SK-N-SH (cell line): ENCODE measurements at regions not wholly inside any gene's neighbourhood (a gene's known extent, or its start where the extent isn't known, plus 50 kb on each side); places are given as distances from the start of the nearest gene placed in this dataset.

Source experiments
- CTCF ChIA-PET: fragments of 300-600, 350-600 bp; formaldehyde crosslinking; extraction: SDS; loops from one replicate; lab custom pipeline; 2021; lab: Yijun Ruan, JAX
- POLR2A ChIA-PET: fragments of 350-600 bp; sonication (Branson Sonifier 250); formaldehyde crosslinking; extraction: SDS; loops from one replicate; lab custom pipeline; 2020; ENCODE audit warnings: antibody characterized with exemption, inconsistent platforms; lab: Yijun Ruan, JAX
- DNase-seq: peaks from one replicate; pipeline ENCODE4 v3.0.0; 2012
- H2AFZ ChIP-seq: fragments of 200-600 bp; sonication (generic); 2 replicates; pipeline ENCODE4 v1.8.1; 2016; ENCODE audit warnings: antibody characterized with exemption, mild to moderate bottlenecking, low read depth
- H3F3A ChIP-seq: fragments of 200-600 bp; sonication (generic); replicated peaks from 2 replicates; pipeline ENCODE3; 2016; ENCODE audit warnings: antibody characterized with exemption, mild to moderate bottlenecking; ENCODE audit not compliant: insufficient read depth
- H3K27ac ChIP-seq, 2 experiments: fragments of 200-500 bp in 1 of 2; fragments of 200-600 bp in 1 of 2; sonication (Bioruptor generic) in 1 of 2; sonication (generic), shearing (Covaris generic) in 1 of 2; 2 replicates each; pipeline versions ENCODE4 v1.5.1 to v1.6.1; 2014 to 2016; ENCODE audit warnings: low read depth in 2 of 2, inconsistent platforms in 1 of 2, low read length in 1 of 2, mild to moderate bottlenecking in 1 of 2, mixed read lengths in 1 of 2
- H3K27me3 ChIP-seq: fragments of 200-600 bp; sonication (generic), shearing (Covaris generic); 2 replicates; pipeline ENCODE4 v1.6.1; 2016; ENCODE audit warnings: mixed run types; ENCODE audit not compliant: insufficient read depth
- H3K36me3 ChIP-seq, 2 experiments: fragments of 200-500 bp in 1 of 2; fragments of 200-600 bp in 1 of 2; sonication (Bioruptor generic) in 1 of 2; sonication (generic) in 1 of 2; replicated peaks in 1 of 2; 2 replicates each; pipeline versions ENCODE3 to v1.5.1; 2014 to 2016; ENCODE audit warnings: low read length in 1 of 2, mild to moderate bottlenecking in 1 of 2; ENCODE audit not compliant: insufficient read depth in 2 of 2, control insufficient read depth in 1 of 2
- H3K4me1 ChIP-seq, 2 experiments: fragments of 200-500 bp in 1 of 2; fragments of 200-600 bp in 1 of 2; sonication (Bioruptor generic) in 1 of 2; sonication (generic), shearing (Covaris generic) in 1 of 2; 2 replicates each; pipeline versions ENCODE4 v1.5.1 to v1.6.1; 2014 to 2016; ENCODE audit warnings: low read depth in 1 of 2, low read length in 1 of 2, mixed run types in 1 of 2; ENCODE audit not compliant: insufficient read depth in 2 of 2, control insufficient read depth in 1 of 2
- H3K4me2 ChIP-seq: fragments of 200-600 bp; sonication (generic), shearing (Covaris generic); 2 replicates; pipeline ENCODE4 v1.6.1; 2017; ENCODE audit warnings: mixed run types
- H3K4me3 ChIP-seq, 2 experiments: fragments of 200-500 bp in 1 of 2; fragments of 200-600 bp in 1 of 2; sonication (Bioruptor generic) in 1 of 2; sonication (generic), shearing (Covaris generic) in 1 of 2; 2 replicates each; pipeline versions ENCODE4 v1.5.1 to v1.8.1; 2014 to 2016; ENCODE audit warnings: low read depth in 2 of 2, inconsistent platforms in 1 of 2, low read length in 1 of 2, mild to moderate bottlenecking in 1 of 2, mixed read lengths in 1 of 2, moderate library complexity in 1 of 2
- H3K79me2 ChIP-seq: fragments of 200-600 bp; sonication (generic); 2 replicates; pipeline ENCODE4 v1.8.1; 2017; ENCODE audit warnings: mild to moderate bottlenecking; ENCODE audit not compliant: insufficient read depth
- H3K9ac ChIP-seq: fragments of 200-600 bp; sonication (generic); 2 replicates; pipeline ENCODE4 v1.6.1; 2017; ENCODE audit warnings: mixed run types
- H3K9me2 ChIP-seq: fragments of 200-600 bp; sonication (generic); 2 replicates; pipeline ENCODE4 v1.6.1; 2017; ENCODE audit warnings: mixed run types
- H3K9me3 ChIP-seq: fragments of 200-600 bp; sonication (generic); 2 replicates; pipeline ENCODE4 v1.6.1; 2017; ENCODE audit warnings: mixed run types, mild to moderate bottlenecking, moderate library complexity
- H4K20me1 ChIP-seq: fragments of 200-600 bp; sonication (generic); 2 replicates; pipeline ENCODE4 v1.6.1; 2017; ENCODE audit warnings: mild to moderate bottlenecking, mixed run types; ENCODE audit not compliant: insufficient read depth
- CHD2 ChIP-seq: fragments of 150-350 bp; IDR thresholded peaks from 2 replicates; pipeline ENCODE4 v1.6.1; 2018; ENCODE audit warnings: low read length; ENCODE audit not compliant: partially characterized antibody
- ELF1 ChIP-seq: IDR thresholded peaks from 2 replicates; pipeline ENCODE4 v1.4.0; 2012
- EP300 ChIP-seq, 2 experiments: IDR thresholded peaks; 2 replicates each; pipeline versions ENCODE4 v1.4.0 to v1.6.1; 2012; ENCODE audit warnings: borderline replicate concordance in 1 of 2, low read depth in 1 of 2, low read length in 1 of 2
- EZH2phosphoT487 ChIP-seq: fragments of 200-600 bp; sonication (generic); IDR thresholded peaks from 2 replicates; pipeline ENCODE4 v1.6.1; 2017; ENCODE audit warnings: low read depth, mixed run types, mild to moderate bottlenecking, antibody characterized with exemption, moderate library complexity, borderline replicate concordance
- FOSL2 ChIP-seq: IDR thresholded peaks from 2 replicates; pipeline ENCODE4 v1.4.0; 2012; ENCODE audit warnings: low read depth, mild to moderate bottlenecking, moderate library complexity, borderline replicate concordance
- FOXJ3 ChIP-seq: sonication (generic); formaldehyde crosslinking; IDR thresholded peaks from 2 replicates; pipeline ENCODE4 v1.5.1; 2020; ENCODE audit warnings: mild to moderate bottlenecking, missing genetic modification reagents
- GATA2 ChIP-seq: sonication (generic); formaldehyde crosslinking; IDR thresholded peaks from 2 replicates; pipeline ENCODE4 v1.5.0; 2020; ENCODE audit warnings: mild to moderate bottlenecking, missing genetic modification reagents
- MEF2A ChIP-seq: IDR thresholded peaks from 2 replicates; pipeline ENCODE4 v1.4.0; 2012; ENCODE audit warnings: low read depth, borderline replicate concordance
- MXI1 ChIP-seq: IDR thresholded peaks from 2 replicates; pipeline ENCODE4 v1.6.1; 2012; ENCODE audit warnings: mild to moderate bottlenecking, low read depth, low read length, improper control_type of control experiment
- NRF1 ChIP-seq: IDR thresholded peaks from 2 replicates; pipeline ENCODE4 v1.6.1; 2012; ENCODE audit warnings: low read depth, mild to moderate bottlenecking, low read length
- POLR2AphosphoS5 ChIP-seq: IDR thresholded peaks from 2 replicates; pipeline ENCODE4 v1.6.1; 2012; ENCODE audit warnings: low read depth, low read length
- RAD21 ChIP-seq: IDR thresholded peaks from 2 replicates; pipeline ENCODE4 v1.6.1; 2012; ENCODE audit warnings: mild to moderate bottlenecking, low read length
- RCOR1 ChIP-seq: fragments of 150-350 bp; IDR thresholded peaks from 2 replicates; pipeline ENCODE4 v1.6.1; 2017; ENCODE audit warnings: antibody characterized with exemption, low read length
- RFX5 ChIP-seq: IDR thresholded peaks from 2 replicates; pipeline ENCODE4 v1.6.1; 2012; ENCODE audit warnings: mild to moderate bottlenecking, improper control_type of control experiment, low read length
- RXRA ChIP-seq: IDR thresholded peaks from 2 replicates; pipeline ENCODE4 v1.4.0; 2012; ENCODE audit warnings: low read depth, mild to moderate bottlenecking, borderline replicate concordance
- SMC3 ChIP-seq: IDR thresholded peaks from 2 replicates; pipeline ENCODE4 v1.6.1; 2012; ENCODE audit warnings: low read depth, low read length, improper control_type of control experiment
- TAF1 ChIP-seq: IDR thresholded peaks from 2 replicates; pipeline ENCODE4 v1.6.1; 2012; ENCODE audit warnings: low read depth, mild to moderate bottlenecking, low read length, moderate library complexity, borderline replicate concordance
- TEAD4 ChIP-seq: IDR thresholded peaks from 2 replicates; pipeline ENCODE4 v1.4.0; 2012; ENCODE audit warnings: mild to moderate bottlenecking, borderline replicate concordance; ENCODE audit not compliant: insufficient read depth
- WGBS: methylation state at CpG from one replicate; pipeline ENCODE4 v1.1.6; 2017; ENCODE audit warnings: low lambda C conversion rate; 5-methylcytosine and 5-hydroxymethylcytosine counted together
- TF ChIP-seq, protein P1 (sequence below): fragments of 200-600 bp; sonication (generic); IDR thresholded peaks from 2 replicates; pipeline ENCODE4 v1.6.1; 2017; ENCODE audit warnings: antibody characterized with exemption, mild to moderate bottlenecking, moderate library complexity
- TF ChIP-seq, protein P2 (sequence below): IDR thresholded peaks from 2 replicates; pipeline ENCODE4 v1.4.0; 2012; ENCODE audit warnings: low read depth, borderline replicate concordance
- TF ChIP-seq, protein P3 (sequence below): IDR thresholded peaks from 2 replicates; pipeline ENCODE4 v1.4.0; 2012; ENCODE audit warnings: low read depth, borderline replicate concordance

GRCh38 chr12:19633194-19633593 lies 193.9 kb downstream of the AEBP2 start:
- Histone ChIP-seq H3K27ac (no peak overlapping the region; a peak in 1 of 4 replicates), H3K9me2 (no peaks in the 10 kb centered on the region), H3K4me1 (no peaks in the 10 kb centered on the region; a peak in 1 of 4 replicates), H3K36me3 (no peaks in the 10 kb centered on the region)
- TF ChIP-seq TEAD4: no peak
- TF ChIP-seq RCOR1: no peak
- no peak for TF ChIP-seq GATA2 (CRISPR knock-in tag)
- TF ChIP-seq CHD2: no peak
- TF ChIP-seq, protein P1, sequence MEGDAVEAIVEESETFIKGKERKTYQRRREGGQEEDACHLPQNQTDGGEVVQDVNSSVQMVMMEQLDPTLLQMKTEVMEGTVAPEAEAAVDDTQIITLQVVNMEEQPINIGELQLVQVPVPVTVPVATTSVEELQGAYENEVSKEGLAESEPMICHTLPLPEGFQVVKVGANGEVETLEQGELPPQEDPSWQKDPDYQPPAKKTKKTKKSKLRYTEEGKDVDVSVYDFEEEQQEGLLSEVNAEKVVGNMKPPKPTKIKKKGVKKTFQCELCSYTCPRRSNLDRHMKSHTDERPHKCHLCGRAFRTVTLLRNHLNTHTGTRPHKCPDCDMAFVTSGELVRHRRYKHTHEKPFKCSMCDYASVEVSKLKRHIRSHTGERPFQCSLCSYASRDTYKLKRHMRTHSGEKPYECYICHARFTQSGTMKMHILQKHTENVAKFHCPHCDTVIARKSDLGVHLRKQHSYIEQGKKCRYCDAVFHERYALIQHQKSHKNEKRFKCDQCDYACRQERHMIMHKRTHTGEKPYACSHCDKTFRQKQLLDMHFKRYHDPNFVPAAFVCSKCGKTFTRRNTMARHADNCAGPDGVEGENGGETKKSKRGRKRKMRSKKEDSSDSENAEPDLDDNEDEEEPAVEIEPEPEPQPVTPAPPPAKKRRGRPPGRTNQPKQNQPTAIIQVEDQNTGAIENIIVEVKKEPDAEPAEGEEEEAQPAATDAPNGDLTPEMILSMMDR: no peak
- TF ChIP-seq FOSL2: no peak
- TF ChIP-seq EP300 (IDR thresholded peaks at IDR 0.05; ENCODE audit: borderline replicate concordance in 1 of 2, low read depth in 1 of 2, low read length in 1 of 2): no peak
- no peak for TF ChIP-seq RFX5
- no peak for TF ChIP-seq SMC3
- TF ChIP-seq RAD21: no peak
- no peak for TF ChIP-seq RXRA
- TF ChIP-seq, protein P2, sequence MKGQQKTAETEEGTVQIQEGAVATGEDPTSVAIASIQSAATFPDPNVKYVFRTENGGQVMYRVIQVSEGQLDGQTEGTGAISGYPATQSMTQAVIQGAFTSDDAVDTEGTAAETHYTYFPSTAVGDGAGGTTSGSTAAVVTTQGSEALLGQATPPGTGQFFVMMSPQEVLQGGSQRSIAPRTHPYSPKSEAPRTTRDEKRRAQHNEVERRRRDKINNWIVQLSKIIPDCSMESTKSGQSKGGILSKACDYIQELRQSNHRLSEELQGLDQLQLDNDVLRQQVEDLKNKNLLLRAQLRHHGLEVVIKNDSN: no peak
- TF ChIP-seq NRF1: no peak
- no peak for TF ChIP-seq ELF1
- TF ChIP-seq TAF1: no peak
- TF ChIP-seq, all 33 proteins: peak for 0
- no peaks in the 10 kb centered on the region for H3K27me3 ChIP-seq
- no peak for DNase-seq
- no peaks in the 10 kb centered on the region for H3K9me3 ChIP-seq
- 81% methylated on average over 2 of the region's 2 CpGs for WGBS
- H3F3A ChIP-seq: no peaks in the 10 kb centered on the region
- no peaks in the 10 kb centered on the region for H4K20me1 ChIP-seq
- H2AFZ ChIP-seq: no peak overlapping the region
- ChIA-PET POLR2A (no interaction called here), CTCF (no interaction called here)
- no peak overlapping the region for H3K4me3 ChIP-seq
- H3K79me2 ChIP-seq: no peaks in the 10 kb centered on the region
- no peak overlapping the region for H3K9ac ChIP-seq
- no peak overlapping the region for H3K4me2 ChIP-seq

GRCh38 chr12:19633641-19634040 lies 194.3 kb downstream of the AEBP2 start:
- Histone ChIP-seq H3K36me3 (no peaks in the 10 kb centered on the region), H3K79me2 (no peaks in the 10 kb centered on the region), H3K27ac (no peak overlapping the region; a peak in 1 of 4 replicates), H3K4me2 (no peak overlapping the region), H3K27me3 (no peaks in the 10 kb centered on the region), H3K9ac (no peak overlapping the region), H2AFZ (no peak overlapping the region), H3F3A (no peaks in the 10 kb centered on the region), H3K4me3 (no peak overlapping the region), H3K9me3 (no peaks in the 10 kb centered on the region), H3K9me2 (no peaks in the 10 kb centered on the region), H3K4me1 (no peaks in the 10 kb centered on the region; a peak in 1 of 4 replicates), H4K20me1 (no peaks in the 10 kb centered on the region)
- TF ChIP-seq, protein P2: no peak
- TF ChIP-seq ELF1 (no peak), NRF1 (no peak), MXI1 (no peak), MEF2A (no peak), EZH2phosphoT487 (no peak), POLR2AphosphoS5 (no peak), SMC3 (no peak), FOXJ3 (CRISPR knock-in tag) (no peak)
- TF ChIP-seq, protein P3, sequence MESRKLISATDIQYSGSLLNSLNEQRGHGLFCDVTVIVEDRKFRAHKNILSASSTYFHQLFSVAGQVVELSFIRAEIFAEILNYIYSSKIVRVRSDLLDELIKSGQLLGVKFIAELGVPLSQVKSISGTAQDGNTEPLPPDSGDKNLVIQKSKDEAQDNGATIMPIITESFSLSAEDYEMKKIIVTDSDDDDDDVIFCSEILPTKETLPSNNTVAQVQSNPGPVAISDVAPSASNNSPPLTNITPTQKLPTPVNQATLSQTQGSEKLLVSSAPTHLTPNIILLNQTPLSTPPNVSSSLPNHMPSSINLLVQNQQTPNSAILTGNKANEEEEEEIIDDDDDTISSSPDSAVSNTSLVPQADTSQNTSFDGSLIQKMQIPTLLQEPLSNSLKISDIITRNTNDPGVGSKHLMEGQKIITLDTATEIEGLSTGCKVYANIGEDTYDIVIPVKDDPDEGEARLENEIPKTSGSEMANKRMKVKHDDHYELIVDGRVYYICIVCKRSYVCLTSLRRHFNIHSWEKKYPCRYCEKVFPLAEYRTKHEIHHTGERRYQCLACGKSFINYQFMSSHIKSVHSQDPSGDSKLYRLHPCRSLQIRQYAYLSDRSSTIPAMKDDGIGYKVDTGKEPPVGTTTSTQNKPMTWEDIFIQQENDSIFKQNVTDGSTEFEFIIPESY: no peak
- ChIA-PET CTCF (interaction anchor here (1.0 kb wide), 1 partner anchor 10 kb away, joined by 3 read pairs; no protein-coding TSS in a partner anchor), POLR2A (no interaction called here)
- 79% methylated on average over 2 of the region's 2 CpGs for WGBS
- no peak for DNase-seq
